ENCODE measurements at regions not wholly inside any gene's neighbourhood (a gene's known extent, or its start where the extent isn't known, plus 50 kb on each side); places are given as distances from the start of the nearest gene placed in this dataset.

DNA sequence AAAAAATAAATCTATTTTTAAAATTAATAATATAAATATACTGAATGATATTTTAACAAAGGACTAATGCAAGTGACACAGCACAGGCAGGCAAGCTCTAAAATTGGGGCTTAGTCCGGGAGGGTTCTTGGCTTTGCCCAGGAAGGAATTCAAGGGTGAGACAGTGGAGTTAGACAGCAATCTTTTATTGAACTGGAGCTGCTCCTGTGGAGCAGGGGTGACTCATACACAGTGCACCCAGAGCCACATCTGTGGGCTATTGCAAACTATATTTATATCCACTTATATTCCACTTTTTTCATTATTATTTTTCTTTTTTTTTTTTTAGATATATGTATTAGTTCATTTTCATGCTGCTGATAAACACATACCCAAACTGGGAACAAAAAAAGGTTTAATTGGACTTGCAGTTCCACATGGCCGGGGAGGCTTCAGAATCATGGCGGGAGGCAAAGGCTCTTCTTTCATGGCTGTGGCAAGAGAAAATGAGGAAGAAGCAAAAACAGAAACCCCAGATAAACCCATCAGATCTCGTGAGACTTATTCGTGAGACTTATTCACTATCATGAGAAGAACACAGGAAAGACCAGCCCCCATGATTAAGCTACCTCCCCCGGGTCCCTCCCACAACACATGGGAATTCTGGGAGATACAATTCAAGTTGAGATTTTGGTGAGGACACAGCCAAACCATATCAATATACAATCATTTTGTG lies 437.1 kb downstream of the BCL11A start:
- H3K9me3 ChIP-seq (ENCODE audit: insufficient read depth, low read depth) = no peaks in the 10 kb centered on the region
- no peaks in the 10 kb centered on the region for H4K20me1 ChIP-seq (ENCODE audit: insufficient read depth)
- no peaks in the 10 kb centered on the region for H3F3A ChIP-seq (ENCODE audit: insufficient read depth, low read depth)
- no peaks in the 10 kb centered on the region for H3K27me3 ChIP-seq (ENCODE audit: insufficient read depth, low read depth)
- H3K4me3 ChIP-seq = no peak overlapping the region
- H3K79me2 ChIP-seq (ENCODE audit: low read depth) = no peaks in the 10 kb centered on the region
- intact Hi-C loops (cut with micrococcal nuclease; ENCODE audit: unreplicated experiment) = no loop called here
- no peak overlapping the region for H3K27ac ChIP-seq
- H3K4me1 ChIP-seq (replicated peaks; ENCODE audit: insufficient read depth) = no peaks in the 10 kb centered on the region
- no TSS peak for BruUV-seq (replicated peaks)
- no peak overlapping the region for H3K4me2 ChIP-seq
- DNase-seq = no peak
- ChIA-PET CTCF (no interaction called here), POLR2A (ENCODE audit: unreplicated experiment) (no interaction called here)
- TF ChIP-seq EZH2 (IDR thresholded peaks at IDR 0.05; ENCODE audit: low read depth) = no peak
- TF ChIP-seq CTCF (conservative IDR thresholded peaks at IDR 0.05) = no peak
- H3K36me3 ChIP-seq (ENCODE audit: low read depth) = no peaks in the 10 kb centered on the region
- H2AFZ ChIP-seq = no peak overlapping the region
- H3K9me2 ChIP-seq (ENCODE audit: insufficient read depth) = no peaks in the 10 kb centered on the region

GRCh38 chr2:60109744-60110143 lies 443.7 kb downstream of the BCL11A start:
- Histone ChIP-seq H3K27ac (no peak overlapping the region), H2AFZ (no peak overlapping the region), H3K9me3 (ENCODE audit: insufficient read depth, low read depth) (no peaks in the 10 kb centered on the region), H3K79me2 (ENCODE audit: low read depth) (no peaks in the 10 kb centered on the region), H3K9me2 (ENCODE audit: insufficient read depth) (no peaks in the 10 kb centered on the region), H3K27me3 (ENCODE audit: insufficient read depth, low read depth) (no peaks in the 10 kb centered on the region), H3K4me2 (no peak overlapping the region), H3F3A (ENCODE audit: insufficient read depth, low read depth) (no peaks in the 10 kb centered on the region), H3K4me3 (no peak overlapping the region), H4K20me1 (ENCODE audit: insufficient read depth) (no peaks in the 10 kb centered on the region), H3K36me3 (ENCODE audit: low read depth) (no peaks in the 10 kb centered on the region), H3K4me1 (replicated peaks; ENCODE audit: insufficient read depth) (no peaks in the 10 kb centered on the region)
- CTCF ChIA-PET = interaction anchor here (0.5 kb wide), 1 partner anchor 1084 kb away, joined by 4 read pairs; no protein-coding TSS in a partner anchor
- BruUV-seq (replicated peaks) = no TSS peak
- no peak for DNase-seq
- TF ChIP-seq EZH2 (IDR thresholded peaks at IDR 0.05; ENCODE audit: low read depth) (no peak), CTCF (conservative IDR thresholded peaks at IDR 0.05) (no peak)
- intact Hi-C loops (cut with micrococcal nuclease; ENCODE audit: unreplicated experiment) = no loop called here
- POLR2A ChIA-PET (ENCODE audit: unreplicated experiment) = no interaction called here

GRCh38 chr2:60106836-60107529 lies 446.5 kb downstream of the BCL11A start:
- no TSS peak for BruUV-seq (replicated peaks)
- Histone ChIP-seq H3K27me3 (ENCODE audit: insufficient read depth, low read depth) (no peaks in the 10 kb centered on the region), H3K4me3 (no peak overlapping the region), H3K9me2 (ENCODE audit: insufficient read depth) (no peaks in the 10 kb centered on the region), H4K20me1 (ENCODE audit: insufficient read depth) (no peaks in the 10 kb centered on the region), H2AFZ (no peak overlapping the region), H3K4me2 (no peak overlapping the region), H3F3A (ENCODE audit: insufficient read depth, low read depth) (no peaks in the 10 kb centered on the region), H3K79me2 (ENCODE audit: low read depth) (no peaks in the 10 kb centered on the region), H3K9me3 (ENCODE audit: insufficient read depth, low read depth) (no peaks in the 10 kb centered on the region), H3K4me1 (replicated peaks; ENCODE audit: insufficient read depth) (no peaks in the 10 kb centered on the region), H3K36me3 (ENCODE audit: low read depth) (no peaks in the 10 kb centered on the region), H3K27ac (no peak overlapping the region)
- DNase-seq = no peak
- TF ChIP-seq EZH2 (IDR thresholded peaks at IDR 0.05; ENCODE audit: low read depth) (no peak), CTCF (conservative IDR thresholded peaks at IDR 0.05) (no peak)
- intact Hi-C loops (cut with micrococcal nuclease; ENCODE audit: unreplicated experiment) = no loop called here
- CTCF ChIA-PET = no interaction called here
- POLR2A ChIA-PET (ENCODE audit: unreplicated experiment) = no interaction called here

Measured in PC-9 (cell line).